Keratinocyte (primary cell): ENCODE measurements at regions not wholly inside any gene's neighbourhood (a gene's known extent, or its start where the extent isn't known, plus 50 kb on each side); places are given as distances from the start of the nearest gene placed in this dataset.
"Not testable (repeated sequence)": the region's sequence is repeated elsewhere in the genome, so short reads cannot be mapped to it uniquely, and the experiment has no call there.

Source experiments
- DNase-seq: peaks from one replicate; pipeline ENCODE4 v3.0.0-alpha.2; 2011; ENCODE audit warnings: low read depth, missing footprints, low spot score
- FAIRE-seq: peaks from 2 replicates; lab custom pipeline; 2011; peaks lifted over from hg19 to GRCh38; lab: Jason Lieb, UNC
- H2AFZ ChIP-seq: 2 replicates; pipeline ENCODE4 v1.6.0; 2012; ENCODE audit warnings: low read length, control low read depth, inconsistent platforms; ENCODE audit not compliant: control insufficient read depth
- H3K27ac ChIP-seq: 2 replicates; pipeline ENCODE4 v1.5.1; 2011; ENCODE audit warnings: low read length; ENCODE audit not compliant: control insufficient read depth, insufficient read depth
- H3K27me3 ChIP-seq: 3 replicates; pipeline ENCODE4 v1.6.0; 2011; ENCODE audit warnings: low read length; ENCODE audit not compliant: control insufficient read depth, insufficient read depth; ENCODE audit errors: extremely low read depth
- H3K36me3 ChIP-seq, 2 experiments: 2 replicates in 1 of 2; 3 replicates in 1 of 2; pipeline ENCODE4 v1.5.1; 2011; ENCODE audit warnings: low read length in 2 of 2, mild to moderate bottlenecking in 1 of 2; ENCODE audit not compliant: control insufficient read depth in 2 of 2, insufficient read depth in 2 of 2; ENCODE audit errors: extremely low read depth in 1 of 2
- H3K4me1 ChIP-seq: 3 replicates; pipeline ENCODE4 v1.5.1; 2011; ENCODE audit warnings: low read length; ENCODE audit not compliant: control insufficient read depth, insufficient read depth; ENCODE audit errors: extremely low read depth
- H3K4me2 ChIP-seq: 3 replicates; pipeline ENCODE4 v1.6.0; 2011; ENCODE audit warnings: low read depth, low read length; ENCODE audit not compliant: control insufficient read depth, insufficient read depth; ENCODE audit errors: extremely low read depth
- H3K4me3 ChIP-seq, 3 experiments: fragments of 200-600 bp in 1 of 3; sonication (generic) in 1 of 3; 2 replicates in 2 of 3; 3 replicates in 1 of 3; pipeline ENCODE4 v1.5.1; 2011 to 2016; ENCODE audit warnings: low read length in 3 of 3, mild to moderate bottlenecking in 3 of 3, control low read depth in 2 of 3, inconsistent platforms in 1 of 3, low read depth in 1 of 3, mixed read lengths in 1 of 3, mixed run types in 1 of 3, moderate library complexity in 1 of 3; ENCODE audit not compliant: control insufficient read depth in 2 of 3, insufficient read depth in 2 of 3; ENCODE audit errors: extremely low read depth in 1 of 3
- H3K79me2 ChIP-seq: 2 replicates; pipeline ENCODE4 v1.6.0; 2012; ENCODE audit warnings: low read length; ENCODE audit not compliant: control insufficient read depth, insufficient read depth
- H3K9ac ChIP-seq: 3 replicates; pipeline ENCODE4 v1.6.0; 2011; ENCODE audit warnings: low read length; ENCODE audit not compliant: control insufficient read depth, insufficient read depth; ENCODE audit errors: extremely low read depth
- H3K9me1 ChIP-seq: 3 replicates; pipeline ENCODE4 v1.6.0; 2011; ENCODE audit warnings: low read length; ENCODE audit not compliant: control insufficient read depth, insufficient read depth; ENCODE audit errors: extremely low read depth
- H3K9me3 ChIP-seq: 2 replicates; pipeline ENCODE4 v1.5.1; 2012; ENCODE audit warnings: low read depth, low read length; ENCODE audit not compliant: control insufficient read depth
- H4K20me1 ChIP-seq: 3 replicates; pipeline ENCODE4 v1.6.0; 2011; ENCODE audit warnings: low read length; ENCODE audit not compliant: control insufficient read depth, insufficient read depth; ENCODE audit errors: extremely low read depth
- EZH2 ChIP-seq: IDR thresholded peaks from one replicate; pipeline ENCODE4 v1.6.1; 2012; ENCODE audit warnings: inconsistent platforms, mild to moderate bottlenecking, low read length, moderate library complexity
- dilution Hi-C: fragments of 300-500 bp; cut with MboI; formaldehyde crosslinking; loops from one replicate; pipeline ENCODE4 v1.7.0; 2020; ENCODE audit warnings: low sequenced_read_pairs; ENCODE audit not compliant: extremely low pct_ligation_motif_present
- TF ChIP-seq, protein P1 (sequence below), 3 experiments: IDR thresholded peaks in 1 of 3; conservative IDR thresholded peaks in 1 of 3; optimal IDR thresholded peaks in 1 of 3; 2 replicates in 2 of 3; 3 replicates in 1 of 3; pipeline versions ENCODE3 to v1.5.1; 2011; ENCODE audit warnings: low read length in 3 of 3, mild to moderate bottlenecking in 3 of 3, moderate library complexity in 2 of 3, control low read depth in 1 of 3, inconsistent platforms in 1 of 3; ENCODE audit not compliant: insufficient read depth in 2 of 3; ENCODE audit errors: extremely low read depth in 1 of 3

DNA sequence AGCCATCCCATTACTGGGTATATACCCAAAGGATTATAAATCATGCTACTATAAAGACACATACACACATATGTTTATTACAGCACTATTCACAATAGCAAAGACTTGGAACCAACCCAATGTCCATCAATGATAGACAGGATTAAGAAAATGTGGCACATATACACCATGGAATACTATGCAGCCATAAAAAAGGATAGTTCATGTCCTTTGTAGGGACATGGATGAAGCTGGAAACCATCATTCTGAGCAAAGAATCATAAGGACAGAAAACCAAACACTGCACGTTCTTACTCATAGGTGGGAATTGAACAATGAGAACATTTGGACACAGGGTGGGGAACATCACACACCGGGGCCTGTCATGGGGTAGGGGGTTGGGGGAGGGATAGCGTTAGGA is 60.3 kb upstream of the NMU start:
- DNase-seq, H3K79me2 ChIP-seq, H3K27me3 ChIP-seq, H3K4me3 ChIP-seq, FAIRE-seq, dilution Hi-C loops, H2AFZ ChIP-seq, H4K20me1 ChIP-seq, H3K36me3 ChIP-seq, H3K9me3 ChIP-seq, H3K4me1 ChIP-seq, H3K9me1 ChIP-seq, H3K27ac ChIP-seq, H3K9ac ChIP-seq, H3K4me2 ChIP-seq: not testable (repeated sequence)

DNA sequence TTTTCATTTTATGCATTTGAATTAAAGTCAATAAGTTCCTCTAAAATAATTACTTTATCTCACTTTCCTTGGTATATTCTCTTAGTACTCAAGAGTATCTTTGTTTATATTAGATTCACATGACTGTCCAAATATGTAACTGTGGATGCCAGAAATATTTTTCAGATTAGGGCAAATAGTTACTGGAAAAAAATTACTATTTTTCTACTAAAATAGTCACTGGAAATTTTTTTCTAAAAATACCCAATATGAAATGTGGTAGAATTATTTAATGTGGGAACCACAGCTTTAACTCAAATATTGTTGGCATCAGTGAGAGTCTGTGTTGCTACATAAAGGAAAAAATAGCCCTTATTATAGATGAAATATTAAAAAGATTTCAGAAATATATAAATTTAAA is 70.4 kb upstream of the NMU start:
- no peaks in the 10 kb centered on the region for H3K4me1 ChIP-seq
- no peak overlapping the region for H3K4me2 ChIP-seq
- H3K79me2 ChIP-seq = no peaks in the 10 kb centered on the region
- no peaks in the 10 kb centered on the region for H3K9me1 ChIP-seq
- no peaks in the 10 kb centered on the region for H3K9me3 ChIP-seq
- peaks cover 4% of the 10 kb centered on the region for H3K27me3 ChIP-seq
- H3K4me3 ChIP-seq = no peak overlapping the region
- H3K9ac ChIP-seq = no peak overlapping the region
- dilution Hi-C loops = no loop called here
- H4K20me1 ChIP-seq = no peaks in the 10 kb centered on the region
- no peak overlapping the region for H3K27ac ChIP-seq
- DNase-seq = no peak
- no peaks in the 10 kb centered on the region for H3K36me3 ChIP-seq
- FAIRE-seq = no peak
- no peak overlapping the region for H2AFZ ChIP-seq
- TF ChIP-seq, protein P1, sequence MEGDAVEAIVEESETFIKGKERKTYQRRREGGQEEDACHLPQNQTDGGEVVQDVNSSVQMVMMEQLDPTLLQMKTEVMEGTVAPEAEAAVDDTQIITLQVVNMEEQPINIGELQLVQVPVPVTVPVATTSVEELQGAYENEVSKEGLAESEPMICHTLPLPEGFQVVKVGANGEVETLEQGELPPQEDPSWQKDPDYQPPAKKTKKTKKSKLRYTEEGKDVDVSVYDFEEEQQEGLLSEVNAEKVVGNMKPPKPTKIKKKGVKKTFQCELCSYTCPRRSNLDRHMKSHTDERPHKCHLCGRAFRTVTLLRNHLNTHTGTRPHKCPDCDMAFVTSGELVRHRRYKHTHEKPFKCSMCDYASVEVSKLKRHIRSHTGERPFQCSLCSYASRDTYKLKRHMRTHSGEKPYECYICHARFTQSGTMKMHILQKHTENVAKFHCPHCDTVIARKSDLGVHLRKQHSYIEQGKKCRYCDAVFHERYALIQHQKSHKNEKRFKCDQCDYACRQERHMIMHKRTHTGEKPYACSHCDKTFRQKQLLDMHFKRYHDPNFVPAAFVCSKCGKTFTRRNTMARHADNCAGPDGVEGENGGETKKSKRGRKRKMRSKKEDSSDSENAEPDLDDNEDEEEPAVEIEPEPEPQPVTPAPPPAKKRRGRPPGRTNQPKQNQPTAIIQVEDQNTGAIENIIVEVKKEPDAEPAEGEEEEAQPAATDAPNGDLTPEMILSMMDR (optimal IDR thresholded peaks at IDR 0.05 in 1 of 3, IDR thresholded peaks at IDR 0.05 in 1 of 3, conservative IDR thresholded peaks at IDR 0.05 in 1 of 3; ENCODE audit: extremely low read depth in 1 of 3, insufficient read depth in 2 of 3, low read length in 3 of 3) = no peak
- no peak for TF ChIP-seq EZH2

- Histone ChIP-seq H3K9ac (no peak overlapping the region), H3K4me2 (no peak overlapping the region), H3K36me3 (no peaks in the 10 kb centered on the region), H3K79me2 (no peaks in the 10 kb centered on the region), H4K20me1 (no peaks in the 10 kb centered on the region), H3K27ac (no peak overlapping the region), H3K4me3 (no peak overlapping the region), H3K27me3 (peaks cover 4% of the 10 kb centered on the region), H2AFZ (no peak overlapping the region), H3K9me3 (no peaks in the 10 kb centered on the region), H3K9me1 (no peaks in the 10 kb centered on the region), H3K4me1 (no peaks in the 10 kb centered on the region)
- dilution Hi-C loops = no loop called here
- FAIRE-seq = no peak
- no peak for DNase-seq
- TF ChIP-seq EZH2 = no peak
- TF ChIP-seq, protein P1 (optimal IDR thresholded peaks at IDR 0.05 in 1 of 3, IDR thresholded peaks at IDR 0.05 in 1 of 3, conservative IDR thresholded peaks at IDR 0.05 in 1 of 3; ENCODE audit: extremely low read depth in 1 of 3, insufficient read depth in 2 of 3, low read length in 3 of 3) = no peak
These were observed 71.4 kb upstream of the NMU start for GRCh38 chr4:55707507-55707906.

- DNase-seq, H3K4me3 ChIP-seq, dilution Hi-C loops: not testable (repeated sequence)
These were observed 71.9 kb upstream of the NMU start for GRCh38 chr4:55707991-55708390.

More at GRCh38 chr4:55707991-55708390, 71.9 kb upstream of the NMU start:
- not testable (repeated sequence) for H3K9me1 ChIP-seq, H3K79me2 ChIP-seq, H3K4me1 ChIP-seq, H3K9ac ChIP-seq, H3K9me3 ChIP-seq, H3K36me3 ChIP-seq, FAIRE-seq, H4K20me1 ChIP-seq, H2AFZ ChIP-seq, H3K27ac ChIP-seq, H3K4me2 ChIP-seq, H3K27me3 ChIP-seq
